Vagina (tissue), 2 donors: ENCODE measurements at regions not wholly inside any gene's neighbourhood (a gene's known extent, or its start where the extent isn't known, plus 50 kb on each side); places are given as distances from the start of the nearest gene placed in this dataset.

ENCODE experiments used
- POLR2A ChIP-seq, 2 donors: fragments of 450-650 bp; IDR thresholded peaks; one replicate each; pipeline ENCODE4 v1.6.1; 2017; ENCODE audit warnings: antibody characterized with exemption in 2 of 2, mild to moderate bottlenecking in 2 of 2, moderate library complexity in 2 of 2
- POLR2AphosphoS5 ChIP-seq, 2 donors: sonication (generic); formaldehyde crosslinking; IDR thresholded peaks; one replicate each; pipeline ENCODE4 v1.9.0; 2017; ENCODE audit warnings: antibody characterized with exemption in 2 of 2, mild to moderate bottlenecking in 2 of 2, low read depth in 1 of 2; ENCODE audit not compliant: insufficient read depth in 1 of 2
- TF ChIP-seq, protein P1 (sequence below), 3 experiments: fragments of 450-650 bp in 2 of 3; fragments of 200-600 bp in 1 of 3; sonication (generic) in 1 of 3; IDR thresholded peaks; one replicate each; pipeline ENCODE4 v1.5.1; 2017 to 2019; ENCODE audit warnings: antibody characterized with exemption in 3 of 3, mild to moderate bottlenecking in 2 of 3, moderate library complexity in 2 of 3

DNA sequence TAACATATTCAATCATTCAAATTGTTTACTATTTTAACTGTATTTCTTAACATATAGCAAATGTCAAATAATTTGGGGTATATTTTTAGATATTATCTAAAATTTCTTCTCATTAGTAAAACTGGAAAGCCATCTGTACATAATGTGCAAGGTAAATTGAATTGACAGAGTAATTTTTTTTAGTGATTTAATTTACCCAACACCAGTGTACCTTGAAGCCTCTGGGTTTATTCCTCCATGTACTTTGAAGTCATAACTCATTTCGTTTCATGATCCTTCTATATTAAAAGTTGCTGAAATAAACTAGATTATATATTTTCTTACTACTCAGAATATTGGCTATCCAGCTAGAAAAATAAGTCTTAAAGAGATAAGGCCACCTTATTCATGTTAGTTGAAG lies 674.9 kb downstream of the PRR16 start:
- TF ChIP-seq POLR2AphosphoS5 (IDR thresholded peaks at IDR 0.05; ENCODE audit: insufficient read depth in 1 of 2, low read depth in 1 of 2) (no peak), POLR2A (IDR thresholded peaks at IDR 0.05) (no peak)
- TF ChIP-seq, protein P1, sequence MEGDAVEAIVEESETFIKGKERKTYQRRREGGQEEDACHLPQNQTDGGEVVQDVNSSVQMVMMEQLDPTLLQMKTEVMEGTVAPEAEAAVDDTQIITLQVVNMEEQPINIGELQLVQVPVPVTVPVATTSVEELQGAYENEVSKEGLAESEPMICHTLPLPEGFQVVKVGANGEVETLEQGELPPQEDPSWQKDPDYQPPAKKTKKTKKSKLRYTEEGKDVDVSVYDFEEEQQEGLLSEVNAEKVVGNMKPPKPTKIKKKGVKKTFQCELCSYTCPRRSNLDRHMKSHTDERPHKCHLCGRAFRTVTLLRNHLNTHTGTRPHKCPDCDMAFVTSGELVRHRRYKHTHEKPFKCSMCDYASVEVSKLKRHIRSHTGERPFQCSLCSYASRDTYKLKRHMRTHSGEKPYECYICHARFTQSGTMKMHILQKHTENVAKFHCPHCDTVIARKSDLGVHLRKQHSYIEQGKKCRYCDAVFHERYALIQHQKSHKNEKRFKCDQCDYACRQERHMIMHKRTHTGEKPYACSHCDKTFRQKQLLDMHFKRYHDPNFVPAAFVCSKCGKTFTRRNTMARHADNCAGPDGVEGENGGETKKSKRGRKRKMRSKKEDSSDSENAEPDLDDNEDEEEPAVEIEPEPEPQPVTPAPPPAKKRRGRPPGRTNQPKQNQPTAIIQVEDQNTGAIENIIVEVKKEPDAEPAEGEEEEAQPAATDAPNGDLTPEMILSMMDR (IDR thresholded peaks at IDR 0.05): no peak
